Liver (tissue), 7 donors: ENCODE measurements at regions not wholly inside any gene's neighbourhood (a gene's known extent, or its start where the extent isn't known, plus 50 kb on each side); places are given as distances from the start of the nearest gene placed in this dataset.

Experiments
- DNase-seq: peaks from one replicate; pipeline ENCODE4 v3.0.0-alpha.2; 2017; ENCODE audit warnings: low spot score
- H3K27ac ChIP-seq, 2 donors: one replicate each; pipeline ENCODE4 v1.7.0; 2013; ENCODE audit warnings: inconsistent platforms in 2 of 2, low read length in 2 of 2, control low read depth in 1 of 2, low read depth in 1 of 2, mild to moderate bottlenecking in 1 of 2
- H3K27me3 ChIP-seq, 4 donors: one replicate each; pipeline versions ENCODE4 v1.6.1 to v1.7.0; 2013; ENCODE audit warnings: low read length in 3 of 4, inconsistent platforms in 1 of 4, mild to moderate bottlenecking in 1 of 4, moderate library complexity in 1 of 4; ENCODE audit not compliant: control insufficient read depth in 4 of 4, insufficient read depth in 4 of 4
- H3K36me3 ChIP-seq, 4 donors: one replicate each; pipeline versions ENCODE4 v1.6.1 to v1.7.0; 2013; ENCODE audit warnings: low read length in 3 of 4, mild to moderate bottlenecking in 3 of 4, low read depth in 1 of 4, moderate library complexity in 1 of 4; ENCODE audit not compliant: control insufficient read depth in 4 of 4, insufficient read depth in 3 of 4
- H3K4me1 ChIP-seq, 4 donors: one replicate each; pipeline versions ENCODE4 v1.6.1 to v1.7.0; 2013; ENCODE audit warnings: low read length in 3 of 4, mild to moderate bottlenecking in 3 of 4, moderate library complexity in 1 of 4; ENCODE audit not compliant: control insufficient read depth in 4 of 4, insufficient read depth in 4 of 4
- H3K4me3 ChIP-seq, 3 donors: one replicate each; pipeline versions ENCODE4 v1.6.1 to v1.7.0; 2013; ENCODE audit warnings: low read length in 3 of 3, control low read depth in 1 of 3, low read depth in 1 of 3, mild to moderate bottlenecking in 1 of 3
- H3K9ac ChIP-seq, 2 donors: one replicate each; pipeline ENCODE4 v1.7.0; 2013; ENCODE audit warnings: low read length in 2 of 2, mild to moderate bottlenecking in 2 of 2, moderate library complexity in 2 of 2, control low read depth in 1 of 2, low read depth in 1 of 2
- H3K9me3 ChIP-seq, 4 donors: one replicate each; pipeline versions ENCODE4 v1.6.1 to v1.7.0; 2013; ENCODE audit warnings: low read length in 3 of 4; ENCODE audit not compliant: control insufficient read depth in 4 of 4
- ATF3 ChIP-seq: IDR thresholded peaks from 2 replicates; pipeline ENCODE4 v1.6.1; 2016; ENCODE audit warnings: antibody characterized with exemption
- EGR1 ChIP-seq, 2 donors: IDR thresholded peaks; 2 replicates each; pipeline ENCODE4 v1.6.1; 2016 to 2018; ENCODE audit warnings: antibody characterized with exemption in 2 of 2, low read depth in 2 of 2
- FOXA1 ChIP-seq: IDR thresholded peaks from 2 replicates; pipeline ENCODE4 v1.6.1; 2016; ENCODE audit warnings: antibody characterized with exemption
- FOXA2 ChIP-seq: IDR thresholded peaks from 2 replicates; pipeline ENCODE4 v1.6.1; 2016; ENCODE audit warnings: antibody characterized with exemption
- HNF4A ChIP-seq, 2 donors: conservative IDR thresholded peaks; 2 replicates each; pipeline ENCODE4 v1.6.1; 2016; ENCODE audit warnings: antibody characterized with exemption in 2 of 2, mild to moderate bottlenecking in 2 of 2
- HNF4G ChIP-seq: IDR thresholded peaks from 2 replicates; pipeline ENCODE4 v1.6.1; 2016; ENCODE audit warnings: antibody characterized with exemption
- MAX ChIP-seq: IDR thresholded peaks from 2 replicates; pipeline ENCODE4 v1.6.1; 2016; ENCODE audit warnings: antibody characterized with exemption
- NR2F2 ChIP-seq: IDR thresholded peaks from 2 replicates; pipeline ENCODE4 v1.6.1; 2016; ENCODE audit warnings: antibody characterized with exemption
- RAD21 ChIP-seq, 2 donors: IDR thresholded peaks; 2 replicates each; pipeline ENCODE4 v1.6.1; 2016; ENCODE audit warnings: antibody characterized with exemption in 2 of 2, mild to moderate bottlenecking in 2 of 2
- REST ChIP-seq: IDR thresholded peaks from 2 replicates; pipeline ENCODE4 v1.6.1; 2016; ENCODE audit warnings: antibody characterized with exemption, mild to moderate bottlenecking
- RXRA ChIP-seq, 2 donors: IDR thresholded peaks; 2 replicates each; pipeline ENCODE4 v1.6.1; 2017 to 2018; ENCODE audit warnings: antibody characterized with exemption in 2 of 2, mild to moderate bottlenecking in 1 of 2
- SP1 ChIP-seq: IDR thresholded peaks from 2 replicates; pipeline ENCODE4 v1.6.1; 2018; ENCODE audit warnings: antibody characterized with exemption, mild to moderate bottlenecking
- TAF1 ChIP-seq: conservative IDR thresholded peaks from 2 replicates; pipeline ENCODE4 v1.6.1; 2016; ENCODE audit warnings: antibody characterized with exemption, mild to moderate bottlenecking
- ZBTB33 ChIP-seq: IDR thresholded peaks from 2 replicates; pipeline ENCODE4 v1.6.1; 2016; ENCODE audit warnings: antibody characterized with exemption
- WGBS: extraction: QIAGEN DNeasy Blood & Tissue Kit; methylation state at CpG from one replicate; pipeline ENCODE4 v1.1.7; 2013; 5-methylcytosine and 5-hydroxymethylcytosine counted together
- donor health status: healthy.
- donor health status: healthy.
- donor health status: healthy.
- donor health status: healthy.

GRCh38 chr1:90526954-90527353 is 190.1 kb downstream of the BARHL2 start:
- Histone ChIP-seq H3K4me1 (no peaks in the 10 kb centered on the region), H3K9me3 (no peaks in the 10 kb centered on the region), H3K9ac (no peak overlapping the region), H3K27me3 (no peaks in the 10 kb centered on the region), H3K27ac (no peak overlapping the region), H3K4me3 (no peak overlapping the region), H3K36me3 (no peaks in the 10 kb centered on the region)
- DNase-seq: no peak
- TF ChIP-seq RAD21 (IDR thresholded peaks at IDR 0.05) (no peak), TAF1 (no peak)

GRCh38 chr1:90522432-90522831 is 194.7 kb downstream of the BARHL2 start:
- Histone ChIP-seq H3K4me1 (no peaks in the 10 kb centered on the region), H3K9ac (no peak overlapping the region), H3K36me3 (no peaks in the 10 kb centered on the region), H3K9me3 (no peaks in the 10 kb centered on the region), H3K27me3 (no peaks in the 10 kb centered on the region), H3K27ac (no peak overlapping the region), H3K4me3 (no peak overlapping the region)
- DNase-seq: no peak
- no peak for TF ChIP-seq ATF3

- WGBS: 80% methylated on average over 5 of the region's 5 CpGs
- no peak overlapping the region for H3K9ac ChIP-seq
- peaks cover 0 to 3% (median 0%) of the 10 kb centered on the region in 4 donors for H3K9me3 ChIP-seq
- no peaks in the 10 kb centered on the region for H3K36me3 ChIP-seq
- TF ChIP-seq RXRA (IDR thresholded peaks at IDR 0.05): no peak
- no peak for TF ChIP-seq REST
- TF ChIP-seq EGR1 (IDR thresholded peaks at IDR 0.05; ENCODE audit: low read depth in 2 of 2): no peak
- no peak for TF ChIP-seq FOXA1
- TF ChIP-seq HNF4G: no peak
- TF ChIP-seq NR2F2: no peak
- no peak for TF ChIP-seq MAX
- no peak for TF ChIP-seq HNF4A (conservative IDR thresholded peaks at IDR 0.05)
- no peak for TF ChIP-seq TAF1
- TF ChIP-seq ZBTB33: no peak
- TF ChIP-seq FOXA2: no peak
- no peak for TF ChIP-seq SP1
- no peak for TF ChIP-seq ATF3
- no peak overlapping the region for H3K4me3 ChIP-seq
- no peaks in the 10 kb centered on the region for H3K4me1 ChIP-seq
- H3K27me3 ChIP-seq: no peaks in the 10 kb centered on the region
- DNase-seq: no peak
- no peak overlapping the region for H3K27ac ChIP-seq
Measured at GRCh38 chr1:90513956-90514355, 203.1 kb downstream of the BARHL2 start.
